Activated effector memory CD4-positive, alpha-beta T cell treated with Interleukin-2 at 50 U/mL for 16 hours (primary cell): ENCODE measurements at regions not wholly inside any gene's neighbourhood (a gene's known extent, or its start where the extent isn't known, plus 50 kb on each side); places are given as distances from the start of the nearest gene placed in this dataset.
A peak's percentile ranks its signal among the peaks of the same experiment; 100 is the strongest.

ENCODE experiments used
- DNase-seq: peaks from one replicate; pipeline ENCODE4 v3.0.0-alpha.2; 2020

GRCh38 chr3:16810593-16811367, 74.0 kb upstream of the PLCL2 start:
- DNase-seq = no peak

GRCh38 chr3:16811950-16812349, 72.8 kb upstream of the PLCL2 start:
- DNase-seq = no peak

DNA sequence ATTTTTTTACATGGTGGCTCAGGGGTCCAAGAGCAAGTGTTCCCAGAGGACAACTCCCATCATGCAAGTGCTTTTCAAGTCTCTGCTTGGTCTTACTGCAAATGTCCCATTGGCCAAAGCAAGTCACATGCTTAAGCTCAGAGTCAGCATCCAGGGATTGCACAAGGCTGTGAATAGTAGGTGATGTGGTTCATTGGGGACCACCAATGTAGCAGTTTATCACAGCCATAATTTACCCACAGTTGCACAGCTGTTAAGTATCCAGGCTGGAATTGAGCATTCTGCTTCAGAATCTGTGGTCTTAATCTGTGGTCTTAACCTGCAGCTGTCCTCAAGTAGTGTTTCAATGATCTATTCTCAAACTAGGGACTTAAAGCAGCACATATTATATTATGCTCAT, 71.4 kb upstream of the PLCL2 start:
- no peak for DNase-seq

DNA sequence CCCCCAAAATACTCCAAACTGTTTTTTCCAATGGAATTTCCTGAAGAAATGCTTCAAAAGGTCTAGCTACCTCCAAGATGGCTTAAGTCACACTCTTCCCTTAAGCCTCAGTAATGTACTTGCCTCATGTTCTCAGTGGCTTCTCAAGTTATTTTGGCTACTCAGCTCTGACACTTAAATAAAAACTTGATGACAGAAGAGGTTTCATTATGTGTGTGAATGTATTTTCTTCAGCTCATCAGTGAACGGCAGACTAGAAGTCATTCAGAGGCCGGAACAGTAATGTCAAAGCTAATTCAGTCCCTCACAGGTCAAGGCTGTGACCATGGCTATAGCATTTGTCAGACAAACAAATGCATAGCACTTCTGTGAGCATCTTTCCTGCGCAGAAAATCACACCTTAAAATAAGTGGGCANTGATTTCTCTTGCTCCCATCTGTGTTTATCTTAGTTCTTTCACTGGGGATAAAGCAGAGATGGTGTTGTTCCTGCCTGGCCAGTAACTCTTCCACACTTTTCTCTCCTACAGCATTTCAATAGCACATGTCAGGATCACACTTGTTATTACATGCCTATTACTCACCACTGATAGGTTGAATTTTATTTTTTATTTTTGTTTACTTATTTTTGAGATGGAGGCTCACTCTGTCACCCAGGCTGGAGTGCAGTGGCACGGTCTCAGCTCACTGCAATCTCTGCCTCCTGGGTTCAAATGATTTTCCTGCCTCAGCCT, 68.5 kb upstream of the PLCL2 start:
- no peak for DNase-seq

DNA sequence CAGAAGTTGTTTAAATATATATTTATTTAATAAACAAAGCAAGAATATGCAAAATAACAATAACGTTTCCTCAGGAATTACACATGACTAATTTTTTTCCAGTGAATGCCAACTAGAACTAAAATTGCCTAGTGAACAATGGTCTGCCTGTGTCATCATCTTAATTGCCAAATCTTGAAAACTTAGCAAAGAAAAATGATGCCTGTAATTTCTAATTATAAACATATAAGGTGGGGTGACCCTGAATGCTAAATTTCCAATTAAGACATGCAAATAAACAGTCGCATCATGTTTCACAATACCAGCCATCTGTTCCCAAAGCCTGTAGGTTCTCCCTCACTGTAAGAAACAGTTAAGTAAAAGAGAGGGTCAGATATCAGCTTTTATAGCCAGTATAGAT, 67.6 kb upstream of the PLCL2 start:
- DNase-seq = no peak

GRCh38 chr3:16818194-16818593, 66.6 kb upstream of the PLCL2 start:
- no peak for DNase-seq

DNA sequence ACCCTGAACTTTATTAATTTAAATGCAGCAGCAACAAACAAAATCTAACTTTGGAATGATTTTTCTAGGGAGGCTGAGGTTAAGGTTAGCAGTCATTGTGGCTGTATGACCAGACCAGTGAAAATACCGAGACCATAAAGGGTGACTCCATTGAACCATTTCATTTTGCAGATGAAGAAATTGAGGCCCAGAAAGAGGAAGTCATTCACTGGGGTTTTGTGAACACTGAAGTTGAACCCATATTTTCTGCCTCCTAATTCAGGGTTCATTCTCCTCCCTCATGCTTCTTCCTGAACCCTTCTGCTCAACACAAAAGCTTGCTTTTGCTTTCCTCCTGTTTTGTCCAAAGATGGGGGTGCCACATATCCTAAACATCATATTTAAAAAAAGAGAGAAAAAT, 65.8 kb upstream of the PLCL2 start:
- no peak for DNase-seq

DNA sequence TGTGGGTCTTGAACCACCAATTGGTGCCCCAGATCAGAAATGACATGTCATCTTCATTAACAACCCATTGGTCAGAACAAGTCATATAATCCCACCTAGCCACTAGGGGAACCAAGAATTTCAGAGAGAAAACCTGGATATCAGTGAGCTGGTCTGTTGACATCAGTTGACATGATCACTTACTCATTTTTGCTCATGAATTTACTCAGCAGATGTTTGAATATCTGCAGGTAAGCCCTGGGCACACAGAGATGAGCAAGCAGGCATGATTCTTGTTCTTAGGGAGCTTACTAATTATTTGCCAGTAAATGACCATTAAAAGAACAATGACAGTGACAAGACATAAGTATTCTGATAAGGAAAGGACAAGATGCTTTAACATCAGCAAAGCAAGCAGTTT, 64.3 kb upstream of the PLCL2 start:
- DNase-seq = no peak

- DNase-seq = no peak
Measured at GRCh38 chr3:16821053-16821452, 63.7 kb upstream of the PLCL2 start.

- DNase-seq = no peak
Measured at GRCh38 chr3:16824081-16824696, 60.6 kb upstream of the PLCL2 start.

- DNase-seq = no peak
Measured at GRCh38 chr3:16825617-16826204, 59.0 kb upstream of the PLCL2 start.

DNA sequence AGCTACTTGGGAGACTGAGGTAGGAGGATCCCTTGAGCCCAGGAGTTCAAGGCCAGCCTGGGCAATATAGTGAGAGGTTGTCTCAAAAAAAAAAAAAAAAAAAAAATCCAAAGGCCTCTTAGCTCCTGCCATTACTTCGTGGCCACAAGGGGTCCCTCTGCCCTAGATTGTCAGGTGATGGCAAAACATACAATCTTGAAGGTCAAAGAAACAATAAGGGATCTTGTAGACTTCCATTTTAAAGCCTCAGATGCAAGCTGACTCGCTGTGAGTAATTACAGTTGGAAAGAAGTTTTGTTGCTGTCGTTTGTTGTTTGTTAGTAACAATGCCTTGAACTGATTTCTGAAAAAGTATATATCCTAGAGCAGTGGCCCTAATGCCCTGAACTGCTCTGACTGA, 55.9 kb upstream of the PLCL2 start:
- peak; percentile 43 for DNase-seq

DNA sequence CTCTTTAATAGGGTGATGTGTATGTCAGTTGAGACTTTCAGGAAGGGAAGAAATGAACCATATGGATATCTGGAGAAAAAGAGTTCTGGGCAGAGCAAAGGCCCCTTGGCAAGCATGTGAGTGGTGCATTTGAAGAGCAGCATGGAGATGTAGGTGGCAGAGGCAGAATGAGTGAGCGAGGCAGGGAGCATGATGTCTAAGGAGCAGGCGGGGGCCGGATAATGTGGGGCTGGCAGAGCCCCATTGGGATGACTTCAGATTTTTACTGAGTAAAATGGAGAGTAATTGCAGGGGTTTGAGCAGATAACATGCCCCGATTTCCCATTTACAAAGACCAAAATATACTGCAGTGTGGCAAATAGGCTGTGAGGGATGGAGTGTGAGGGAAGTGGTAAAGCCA, 52.9 kb upstream of the PLCL2 start:
- no peak for DNase-seq

DNA sequence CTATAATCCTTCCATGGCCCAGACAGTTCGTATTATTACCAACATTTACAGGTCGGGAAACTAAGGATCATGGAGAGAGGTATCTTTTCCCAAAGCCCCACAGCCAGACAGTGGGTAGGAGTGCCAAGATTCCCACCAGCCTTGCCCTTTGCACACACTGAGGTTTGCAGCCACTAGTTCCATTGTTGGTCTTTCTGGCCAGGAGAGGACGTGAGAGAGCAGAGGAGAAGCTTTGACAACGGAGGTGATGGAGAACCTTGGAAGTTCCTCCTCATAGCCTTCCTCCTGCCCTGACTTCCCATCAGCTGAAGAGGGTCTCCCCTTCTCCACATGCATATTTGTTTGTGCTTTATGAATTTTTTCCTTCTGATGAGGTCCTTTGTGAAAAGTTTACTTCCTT, 50.5 kb upstream of the PLCL2 start:
- DNase-seq = no peak

GRCh38 chr3:16834753-16835152, 50.0 kb upstream of the PLCL2 start:
- DNase-seq = no peak
